ENCODE measurements at regions not wholly inside any gene's neighbourhood (a gene's known extent, or its start where the extent isn't known, plus 50 kb on each side); places are given as distances from the start of the nearest gene placed in this dataset.

DNA sequence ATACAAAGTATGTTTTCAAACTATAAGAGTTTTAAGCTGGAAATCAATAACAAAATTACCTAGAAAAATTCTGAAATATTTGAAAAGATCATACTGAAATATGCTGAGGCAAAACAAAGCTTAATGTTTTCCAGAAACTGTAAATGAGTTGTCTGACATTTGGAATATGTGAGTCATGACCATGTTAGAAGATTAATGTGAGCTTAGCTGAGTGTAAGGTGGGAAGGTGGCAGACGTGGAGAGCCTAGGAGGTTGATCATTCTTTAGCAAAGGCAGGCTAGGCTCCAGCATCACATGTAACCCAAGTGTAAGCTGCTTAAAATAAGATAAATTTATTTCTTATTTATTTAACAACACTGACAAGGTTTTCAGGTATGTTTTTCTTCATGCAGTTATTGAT is 2086.1 kb upstream of the PCDH20 start:
- Histone ChIP-seq H3K27me3 (no peaks in the 10 kb centered on the region), H3K27ac (no peak overlapping the region), H3K36me3 (no peaks in the 10 kb centered on the region), H3K4me1 (no peaks in the 10 kb centered on the region), H3K4me3 (no peak overlapping the region), H3K9me3 (no peaks in the 10 kb centered on the region)
- TF ChIP-seq, protein P1, sequence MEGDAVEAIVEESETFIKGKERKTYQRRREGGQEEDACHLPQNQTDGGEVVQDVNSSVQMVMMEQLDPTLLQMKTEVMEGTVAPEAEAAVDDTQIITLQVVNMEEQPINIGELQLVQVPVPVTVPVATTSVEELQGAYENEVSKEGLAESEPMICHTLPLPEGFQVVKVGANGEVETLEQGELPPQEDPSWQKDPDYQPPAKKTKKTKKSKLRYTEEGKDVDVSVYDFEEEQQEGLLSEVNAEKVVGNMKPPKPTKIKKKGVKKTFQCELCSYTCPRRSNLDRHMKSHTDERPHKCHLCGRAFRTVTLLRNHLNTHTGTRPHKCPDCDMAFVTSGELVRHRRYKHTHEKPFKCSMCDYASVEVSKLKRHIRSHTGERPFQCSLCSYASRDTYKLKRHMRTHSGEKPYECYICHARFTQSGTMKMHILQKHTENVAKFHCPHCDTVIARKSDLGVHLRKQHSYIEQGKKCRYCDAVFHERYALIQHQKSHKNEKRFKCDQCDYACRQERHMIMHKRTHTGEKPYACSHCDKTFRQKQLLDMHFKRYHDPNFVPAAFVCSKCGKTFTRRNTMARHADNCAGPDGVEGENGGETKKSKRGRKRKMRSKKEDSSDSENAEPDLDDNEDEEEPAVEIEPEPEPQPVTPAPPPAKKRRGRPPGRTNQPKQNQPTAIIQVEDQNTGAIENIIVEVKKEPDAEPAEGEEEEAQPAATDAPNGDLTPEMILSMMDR (IDR thresholded peaks at IDR 0.05 in 4 of 5, conservative IDR thresholded peaks at IDR 0.05 in 1 of 5) = no peak
- no peak for TF ChIP-seq POLR2A (IDR thresholded peaks at IDR 0.05)
- ATAC-seq (no peak), DNase-seq (no peak)
- in situ Hi-C loops (cut with MboI; ENCODE audit: low sequenced_read_pairs in 4 of 4) (no loop called here), intact Hi-C loops (cut with DNase I; ENCODE audit: low total_unique reads) (no loop called here)

DNA sequence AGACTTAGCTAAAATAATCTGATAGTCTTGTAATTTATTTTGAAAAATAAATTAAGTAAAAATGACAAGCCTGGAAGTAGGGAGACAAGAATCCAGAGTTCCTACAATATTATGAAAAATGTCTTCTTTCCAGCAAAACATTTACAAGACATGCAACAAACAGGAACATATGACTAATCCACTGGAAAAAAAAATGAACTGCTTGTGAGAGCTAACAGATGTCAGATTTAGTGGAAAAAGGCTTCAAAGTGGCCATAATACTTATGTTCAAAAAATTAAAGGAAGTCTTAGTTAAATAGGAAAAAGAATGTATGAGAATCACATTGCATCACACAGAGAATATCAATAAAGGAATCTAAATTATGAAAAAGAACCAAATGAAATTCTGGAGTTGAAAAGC is 2082.0 kb upstream of the PCDH20 start:
- TF ChIP-seq, protein P1 (IDR thresholded peaks at IDR 0.05 in 4 of 5, conservative IDR thresholded peaks at IDR 0.05 in 1 of 5) = no peak
- no peak for TF ChIP-seq POLR2A (IDR thresholded peaks at IDR 0.05)
- H3K4me3 ChIP-seq = no peak overlapping the region
- DNase-seq (no peak), ATAC-seq (no peak)
- no peak overlapping the region for H3K27ac ChIP-seq
- no peaks in the 10 kb centered on the region for H3K27me3 ChIP-seq
- H3K36me3 ChIP-seq = no peaks in the 10 kb centered on the region
- in situ Hi-C loops (cut with MboI; ENCODE audit: low sequenced_read_pairs in 4 of 4) = no loop called here
- H3K4me1 ChIP-seq = no peaks in the 10 kb centered on the region
- intact Hi-C loops (cut with DNase I; ENCODE audit: low total_unique reads) = no loop called here
- H3K9me3 ChIP-seq = no peaks in the 10 kb centered on the region

DNA sequence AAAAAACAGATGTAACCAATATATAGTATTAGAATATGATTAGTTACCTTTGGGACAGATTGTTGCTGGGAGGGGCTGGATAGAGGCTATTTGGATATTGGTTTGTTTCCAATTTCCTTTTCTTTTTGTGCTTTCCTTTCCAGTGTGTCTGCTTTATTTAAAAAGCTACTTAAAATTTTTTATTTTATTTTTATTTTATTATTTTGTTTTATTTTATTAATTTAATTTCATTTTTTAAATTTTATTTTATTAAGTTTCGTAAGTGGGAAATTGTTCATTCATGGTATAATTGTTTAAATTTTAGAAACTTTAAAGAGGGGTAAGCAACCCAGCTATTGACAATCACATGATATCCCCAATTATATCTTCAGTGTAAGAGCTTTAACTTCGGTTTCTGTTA is 2077.0 kb upstream of the PCDH20 start:
- H3K4me3 ChIP-seq = no peak overlapping the region
- DNase-seq (no peak), ATAC-seq (no peak)
- intact Hi-C loops (cut with DNase I; ENCODE audit: low total_unique reads) = no loop called here
- no peak for TF ChIP-seq POLR2A (IDR thresholded peaks at IDR 0.05)
- TF ChIP-seq, protein P1 (IDR thresholded peaks at IDR 0.05 in 4 of 5, conservative IDR thresholded peaks at IDR 0.05 in 1 of 5) = no peak
- no peak overlapping the region for H3K27ac ChIP-seq
- no peaks in the 10 kb centered on the region for H3K4me1 ChIP-seq
- in situ Hi-C loops (cut with MboI; ENCODE audit: low sequenced_read_pairs in 4 of 4) = no loop called here
- H3K9me3 ChIP-seq = no peaks in the 10 kb centered on the region
- no peaks in the 10 kb centered on the region for H3K27me3 ChIP-seq
- H3K36me3 ChIP-seq = no peaks in the 10 kb centered on the region

DNA sequence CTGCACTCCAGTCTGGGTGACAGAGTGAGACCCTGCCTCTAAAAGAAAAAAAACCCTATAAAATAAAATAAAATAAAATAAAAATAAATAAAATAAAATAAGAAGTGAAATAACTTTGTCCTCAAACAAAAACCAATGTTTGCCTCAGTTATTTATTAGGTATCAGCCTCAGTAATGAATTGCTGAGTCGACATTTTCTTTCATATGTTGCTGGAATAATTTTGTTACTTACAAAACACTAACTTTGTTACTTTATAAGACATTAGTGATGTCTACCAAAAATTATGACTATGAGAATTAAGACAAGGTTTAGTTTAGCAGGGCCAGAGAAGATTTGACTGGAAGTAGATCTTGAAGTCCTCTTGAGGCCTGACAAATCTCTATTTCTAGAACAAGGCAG is 2074.5 kb upstream of the PCDH20 start:
- Histone ChIP-seq H3K4me3 (no peak overlapping the region), H3K36me3 (no peaks in the 10 kb centered on the region), H3K4me1 (no peaks in the 10 kb centered on the region), H3K27me3 (no peaks in the 10 kb centered on the region), H3K9me3 (no peaks in the 10 kb centered on the region), H3K27ac (no peak overlapping the region)
- no peak for DNase-seq
- in situ Hi-C loops (cut with MboI; ENCODE audit: low sequenced_read_pairs in 4 of 4) = no loop called here
- ATAC-seq = no peak
- intact Hi-C loops (cut with DNase I; ENCODE audit: low total_unique reads) = no loop called here
- TF ChIP-seq, protein P1 (IDR thresholded peaks at IDR 0.05 in 4 of 5, conservative IDR thresholded peaks at IDR 0.05 in 1 of 5) = no peak
- no peak for TF ChIP-seq POLR2A (IDR thresholded peaks at IDR 0.05)

DNA sequence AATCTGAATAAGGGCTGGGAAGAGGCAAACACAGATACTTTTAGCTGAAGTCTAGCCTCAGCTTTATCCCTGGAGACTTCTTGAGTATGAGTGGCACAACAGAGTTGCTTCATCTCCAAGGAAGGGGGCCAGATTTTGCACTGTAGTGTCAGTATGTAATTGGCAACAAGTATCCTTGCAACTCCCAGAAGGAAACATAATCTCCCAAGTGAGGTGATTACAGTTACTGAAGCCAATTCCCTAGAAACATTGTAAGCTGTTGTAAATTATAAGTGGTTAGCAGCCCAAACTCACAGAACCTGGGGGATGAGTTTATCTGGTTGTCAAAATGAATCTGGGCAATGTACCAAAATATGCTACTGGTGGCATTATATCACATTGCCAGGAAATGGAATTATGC is 2065.7 kb upstream of the PCDH20 start:
- Histone ChIP-seq H3K4me3 (no peak overlapping the region), H3K27ac (no peak overlapping the region), H3K9me3 (no peaks in the 10 kb centered on the region), H3K4me1 (no peaks in the 10 kb centered on the region), H3K27me3 (no peaks in the 10 kb centered on the region), H3K36me3 (no peaks in the 10 kb centered on the region)
- DNase-seq (no peak), ATAC-seq (no peak)
- in situ Hi-C loops (cut with MboI; ENCODE audit: low sequenced_read_pairs in 4 of 4) = no loop called here
- TF ChIP-seq, protein P1 (IDR thresholded peaks at IDR 0.05 in 4 of 5, conservative IDR thresholded peaks at IDR 0.05 in 1 of 5) = no peak
- no peak for TF ChIP-seq POLR2A (IDR thresholded peaks at IDR 0.05)
- intact Hi-C loops (cut with DNase I; ENCODE audit: low total_unique reads) = no loop called here

Measured in gastrocnemius medialis (tissue), 4 donors.